T-helper 22 cell (primary cell): ENCODE measurements at regions not wholly inside any gene's neighbourhood (a gene's known extent, or its start where the extent isn't known, plus 50 kb on each side); places are given as distances from the start of the nearest gene placed in this dataset.

ENCODE experiments used
- DNase-seq: peaks from one replicate; pipeline ENCODE4 v3.0.0-alpha.2; 2020; ENCODE audit warnings: low read depth

DNA sequence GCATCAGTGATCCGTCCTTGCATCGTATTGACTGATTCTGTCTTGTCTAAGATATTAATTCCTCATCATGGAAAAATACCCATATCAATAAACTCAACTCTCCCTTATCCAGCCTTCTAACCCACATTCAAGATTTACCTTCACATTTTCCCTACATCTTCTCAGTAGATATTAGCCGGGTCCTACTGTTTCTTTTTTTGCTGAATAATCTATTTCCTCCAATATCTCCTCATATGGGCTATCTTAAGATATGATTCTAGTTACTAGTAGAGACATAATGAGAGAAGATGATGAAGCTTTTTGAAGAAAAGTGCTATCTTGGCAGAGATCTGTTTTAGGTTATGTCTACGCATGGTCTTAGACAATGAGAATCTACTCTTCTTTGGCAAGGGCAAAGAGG lies 785.8 kb downstream of the BRINP1 start:
- no peak for DNase-seq

DNA sequence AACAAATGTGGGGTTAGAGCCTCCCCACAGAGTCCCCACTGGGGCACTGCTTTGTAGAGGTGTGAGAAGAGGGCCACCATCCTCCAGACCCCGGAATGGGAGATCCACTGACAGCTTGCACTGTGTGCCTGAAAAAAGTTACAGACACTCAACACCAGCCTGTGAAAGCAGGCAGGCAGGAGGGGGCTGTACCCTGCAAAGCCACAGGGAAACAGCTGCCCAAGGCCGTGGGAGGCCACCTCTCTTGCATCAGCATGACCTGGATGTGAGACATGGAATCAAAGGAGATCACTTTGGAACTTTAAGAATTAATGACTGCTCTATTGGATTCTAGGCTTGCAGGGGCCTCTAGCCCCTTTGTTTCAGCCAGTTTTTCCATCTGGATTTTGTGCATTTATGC lies 782.3 kb downstream of the BRINP1 start:
- DNase-seq = no peak

DNA sequence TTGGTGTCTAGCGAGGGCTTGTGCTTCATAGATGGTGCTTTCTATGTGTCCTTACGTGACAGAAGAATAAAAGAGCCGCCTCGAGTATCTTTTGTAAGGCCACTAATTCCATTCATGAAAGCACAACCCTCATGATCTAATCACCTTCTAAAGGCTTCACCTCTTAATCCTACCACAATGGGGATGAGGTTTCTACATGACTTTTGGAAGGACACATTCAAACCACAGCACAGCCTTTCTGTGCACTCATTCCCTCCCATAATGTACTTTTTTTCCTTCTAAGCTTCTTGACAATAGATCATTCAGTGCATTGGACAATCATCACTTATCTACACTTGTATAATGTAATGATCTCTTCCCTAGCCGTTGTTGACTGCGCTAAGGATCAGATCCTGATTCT lies 774.8 kb downstream of the BRINP1 start:
- no peak for DNase-seq

DNA sequence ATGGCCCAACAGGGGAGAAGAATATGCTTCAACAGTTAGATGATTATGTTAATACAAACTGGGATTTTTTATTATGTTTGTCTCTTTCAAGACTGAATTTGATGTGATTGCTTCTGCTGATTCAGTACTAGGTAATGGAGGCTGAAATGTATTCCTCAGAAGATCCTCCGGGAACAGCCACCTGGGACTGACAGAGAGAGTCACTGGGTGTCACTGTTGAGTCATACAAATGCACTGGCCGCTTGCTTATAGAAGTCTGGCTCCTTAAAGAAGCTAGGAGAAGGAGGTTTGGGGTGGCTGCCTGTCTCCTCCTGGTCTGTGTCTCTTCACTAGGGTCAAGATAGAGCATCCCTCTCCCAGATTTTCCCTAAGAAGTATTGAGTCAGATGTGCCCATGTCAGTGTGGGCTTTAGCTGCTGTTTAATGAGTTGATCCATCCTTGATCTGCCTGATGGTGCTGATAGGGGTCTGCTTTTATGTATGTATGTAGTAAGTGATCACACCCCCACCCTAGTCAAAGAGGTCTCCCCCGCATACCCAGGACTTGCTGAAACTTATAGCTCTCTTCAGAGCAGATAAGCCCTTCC lies 773.4 kb downstream of the BRINP1 start:
- DNase-seq = no peak

- no peak for DNase-seq
These were observed 772.7 kb downstream of the BRINP1 start for GRCh38 chr9:118596374-118597015.

- DNase-seq = no peak
These were observed 762.6 kb downstream of the BRINP1 start for GRCh38 chr9:118606668-118607067.

DNA sequence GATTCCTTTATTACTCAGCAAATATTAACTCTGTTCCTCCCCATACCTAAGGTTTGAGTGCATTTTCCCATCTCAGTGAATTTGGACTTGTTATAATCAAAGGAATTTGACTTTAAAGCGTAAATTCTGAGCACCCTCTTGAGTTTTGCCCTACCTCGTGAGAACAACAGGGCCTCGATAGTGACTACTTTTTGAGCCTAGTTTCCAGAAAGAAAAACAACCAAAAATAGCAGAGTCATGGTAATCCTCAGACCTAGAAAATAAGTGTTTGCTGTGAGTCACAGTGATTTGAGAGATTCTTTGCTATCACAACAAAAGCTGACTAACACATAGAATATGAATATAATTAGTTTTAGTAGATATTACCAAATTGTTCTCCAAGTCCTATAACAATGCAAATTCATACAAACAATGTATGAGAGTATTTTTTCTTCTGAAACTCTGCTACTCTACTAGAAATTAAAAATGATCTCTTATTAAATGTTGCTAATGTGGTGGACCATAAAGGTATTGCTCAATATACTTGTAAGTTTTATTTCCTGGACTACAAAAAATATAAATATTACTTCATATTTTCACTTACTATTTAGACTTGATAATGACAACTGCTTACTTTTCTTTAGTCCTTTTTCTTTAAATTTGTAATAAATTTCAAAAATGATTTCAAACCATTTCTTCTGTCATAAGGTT lies 759.7 kb downstream of the BRINP1 start:
- DNase-seq = no peak

DNA sequence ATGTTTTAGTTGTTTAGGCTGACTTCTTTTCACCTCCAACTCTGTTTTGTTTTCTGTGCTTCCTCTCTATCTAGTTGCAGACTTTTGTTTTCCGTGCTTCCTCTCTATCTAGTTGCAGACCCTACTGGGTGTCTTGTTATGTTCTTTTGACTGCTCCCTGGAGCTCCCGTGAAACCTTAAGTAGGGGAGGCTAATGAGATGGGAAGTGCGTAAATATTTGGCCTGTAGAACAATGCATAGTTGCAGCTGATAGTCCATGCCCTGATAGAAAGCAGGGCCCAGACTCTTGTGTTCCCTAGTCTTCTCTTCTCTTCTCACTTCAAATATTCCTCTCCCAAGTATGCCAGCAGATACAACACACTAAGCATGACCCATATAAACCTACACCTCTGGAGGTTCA lies 757.0 kb downstream of the BRINP1 start:
- no peak for DNase-seq

- no peak for DNase-seq
These were observed 755.2 kb downstream of the BRINP1 start for GRCh38 chr9:118613996-118614395.

- DNase-seq = no peak
These were observed 751.2 kb downstream of the BRINP1 start for GRCh38 chr9:118618084-118618483.

DNA sequence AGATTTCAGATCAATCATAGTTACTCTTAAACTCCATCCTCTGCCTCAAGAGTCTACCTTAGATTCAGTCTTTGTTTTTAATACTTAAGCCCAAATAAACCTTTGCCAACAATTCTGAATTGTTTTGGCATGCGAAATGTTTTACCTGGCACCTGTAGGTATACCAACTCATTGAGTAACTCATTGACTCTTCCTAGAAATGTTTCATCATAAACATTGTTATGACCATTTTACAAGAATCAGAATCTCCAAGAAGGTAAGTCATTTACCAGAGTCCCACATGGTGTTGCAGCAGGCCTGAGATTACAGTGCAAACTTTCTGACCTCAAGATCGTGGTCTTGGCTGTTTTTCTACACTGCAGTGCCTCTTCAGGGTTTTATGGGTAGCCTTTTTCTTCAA lies 750.4 kb downstream of the BRINP1 start:
- DNase-seq = no peak

DNA sequence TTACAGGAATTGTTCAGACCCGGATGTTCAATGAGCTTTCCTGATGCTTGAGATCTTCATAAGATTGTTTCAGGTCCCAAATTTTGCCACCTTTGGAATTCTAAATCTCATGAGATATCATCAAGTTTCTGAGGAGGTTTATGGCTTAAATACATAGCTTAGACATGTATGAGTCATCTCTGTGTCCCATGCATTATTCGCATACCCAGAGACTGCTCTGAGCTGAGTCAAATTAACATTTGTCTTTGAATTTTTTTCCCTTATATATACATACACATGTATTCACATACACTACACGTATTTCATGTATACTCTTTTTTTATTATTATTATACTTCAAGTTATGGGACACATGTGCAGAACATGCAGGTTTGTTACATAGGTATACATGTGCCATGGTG lies 744.6 kb downstream of the BRINP1 start:
- DNase-seq = no peak

DNA sequence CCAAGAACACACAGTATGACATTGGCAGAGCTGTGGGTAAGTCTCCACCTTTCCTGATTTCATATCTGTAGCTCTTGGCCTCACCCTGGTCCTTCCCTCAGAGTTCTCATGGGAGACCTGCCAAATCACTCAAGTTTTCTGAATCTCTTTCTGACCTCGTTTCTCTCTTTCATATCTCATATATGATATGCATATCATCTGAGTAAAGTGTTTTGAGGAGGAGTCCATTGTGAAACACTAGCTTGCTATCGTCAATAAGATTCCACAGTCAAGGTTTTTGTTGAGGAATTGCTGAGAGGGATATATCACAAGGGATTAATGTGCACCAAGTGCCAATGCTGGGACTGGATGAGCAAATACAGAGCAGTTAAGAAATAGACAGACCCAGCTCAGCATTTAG lies 739.2 kb downstream of the BRINP1 start:
- DNase-seq = no peak

DNA sequence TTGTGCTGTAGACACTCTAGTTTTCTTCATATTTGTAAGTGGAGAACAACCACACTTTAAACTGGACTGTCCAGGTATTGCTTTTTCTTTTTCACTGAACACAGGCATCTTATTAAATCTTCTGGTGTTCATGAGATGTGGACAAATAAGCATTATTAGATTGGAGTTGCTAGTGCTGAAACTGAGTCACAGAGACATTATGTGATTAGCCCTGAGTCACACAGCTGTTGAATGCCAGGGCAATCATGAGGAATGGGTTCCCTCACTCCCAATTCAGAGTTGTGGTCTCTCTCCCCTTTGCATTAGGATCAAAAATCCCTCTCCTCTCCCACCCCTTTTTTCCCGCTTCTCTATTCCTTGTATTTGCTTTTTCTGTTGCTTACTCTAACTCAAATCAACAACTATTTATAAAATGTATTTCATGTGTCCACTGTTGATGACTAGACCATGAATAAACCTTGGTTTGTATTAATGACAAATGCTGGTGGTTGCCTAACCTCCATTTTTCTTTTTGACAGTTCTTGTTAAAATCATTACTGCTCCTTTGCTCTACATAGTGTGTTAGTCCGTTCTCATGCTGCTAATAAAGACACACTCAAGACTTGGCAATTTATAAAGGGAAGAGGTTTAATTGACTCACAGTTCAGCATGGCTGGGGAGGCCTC lies 738.2 kb downstream of the BRINP1 start:
- no peak for DNase-seq

- no peak for DNase-seq
These were observed 737.3 kb downstream of the BRINP1 start for GRCh38 chr9:118631956-118632355.

DNA sequence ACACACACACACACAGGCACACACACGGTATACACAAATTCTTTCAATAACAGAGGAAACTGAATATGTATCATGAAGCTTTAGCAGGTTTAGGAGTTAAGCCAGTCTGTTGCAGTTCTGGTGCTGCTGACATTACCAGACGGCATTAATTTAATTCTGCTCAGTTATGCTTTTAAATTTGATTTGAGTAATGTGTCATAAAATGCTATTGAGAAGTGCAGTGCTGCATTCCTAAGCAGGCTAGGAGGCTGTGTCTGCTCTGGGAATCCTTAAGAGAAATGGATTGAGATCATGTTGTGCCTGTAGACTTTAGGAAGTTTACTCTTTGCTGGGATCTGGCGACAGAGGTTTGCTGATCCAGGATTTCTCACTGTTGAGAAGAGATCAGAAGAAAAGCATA lies 733.8 kb downstream of the BRINP1 start:
- no peak for DNase-seq

DNA sequence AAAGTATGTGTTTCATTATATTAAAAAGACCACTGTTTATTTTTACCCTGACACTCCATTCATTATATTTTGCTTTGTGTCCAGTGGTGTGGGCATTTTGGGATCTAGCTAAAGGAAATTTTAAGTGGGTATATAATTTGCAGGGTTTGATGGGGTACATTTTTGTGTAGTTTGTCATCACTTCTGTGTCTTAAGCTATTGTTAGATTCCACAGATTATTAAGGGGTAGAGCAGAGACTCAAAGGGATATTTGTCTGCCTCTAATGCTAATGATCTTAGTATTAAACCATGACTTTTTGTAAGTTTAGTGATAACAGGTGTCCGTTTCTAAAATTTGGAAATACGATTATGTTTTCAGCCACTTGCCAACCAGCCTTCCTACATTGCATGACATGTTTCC lies 731.6 kb downstream of the BRINP1 start:
- no peak for DNase-seq

DNA sequence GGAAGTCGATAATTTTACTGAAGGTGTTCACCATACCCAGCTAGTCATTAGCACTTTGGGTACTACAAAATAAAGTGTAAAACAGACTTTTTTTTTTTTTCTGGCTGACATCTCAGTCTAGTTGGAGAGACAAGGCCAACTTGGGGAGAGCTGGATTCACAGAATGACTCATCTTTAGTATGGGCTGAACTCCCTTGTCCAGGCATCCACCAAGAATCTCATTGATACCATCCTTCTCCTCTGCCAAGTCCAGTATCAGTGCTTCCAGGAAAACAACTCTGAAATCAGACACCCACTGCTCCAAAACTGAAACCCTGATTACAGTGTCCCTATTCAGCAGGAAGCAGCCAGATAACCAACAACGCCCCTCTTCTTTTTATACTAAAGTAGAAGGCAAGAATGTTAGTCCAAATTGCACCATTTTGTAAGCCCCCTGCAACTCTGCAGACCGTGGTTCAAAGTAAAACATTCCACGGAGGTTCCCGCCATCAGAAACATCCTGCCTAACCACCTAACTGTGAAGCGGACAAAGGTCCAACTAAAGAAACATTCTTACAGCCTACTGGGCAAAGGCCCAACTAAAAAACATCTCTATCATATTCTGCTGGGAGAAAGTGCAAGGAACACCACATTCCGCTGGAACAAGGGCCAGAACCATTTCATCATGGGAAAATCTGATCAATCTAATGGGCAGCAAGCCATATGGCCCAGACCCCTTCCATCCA lies 728.2 kb downstream of the BRINP1 start:
- no peak for DNase-seq

GRCh38 chr9:118643118-118643517 lies 726.1 kb downstream of the BRINP1 start:
- DNase-seq = no peak

DNA sequence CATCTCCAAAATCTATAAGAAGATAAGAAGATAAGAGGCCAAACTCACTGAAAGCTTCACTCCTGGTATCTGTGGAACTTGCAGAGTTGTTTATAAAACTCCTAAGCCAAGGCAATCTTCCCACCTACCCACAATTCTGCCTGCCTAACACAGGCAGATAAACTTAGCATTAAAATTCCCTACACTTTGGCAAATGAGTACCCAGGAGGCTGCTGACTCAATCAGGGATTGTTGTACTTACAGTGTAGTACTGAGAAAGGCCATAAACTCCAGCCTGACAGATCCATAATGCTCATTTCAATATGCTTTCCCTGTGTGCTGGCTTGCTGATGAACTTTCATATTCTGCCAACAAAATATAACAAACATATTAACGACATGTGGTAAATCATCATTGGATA lies 725.2 kb downstream of the BRINP1 start:
- no peak for DNase-seq

GRCh38 chr9:118647331-118647730 lies 721.9 kb downstream of the BRINP1 start:
- no peak for DNase-seq

DNA sequence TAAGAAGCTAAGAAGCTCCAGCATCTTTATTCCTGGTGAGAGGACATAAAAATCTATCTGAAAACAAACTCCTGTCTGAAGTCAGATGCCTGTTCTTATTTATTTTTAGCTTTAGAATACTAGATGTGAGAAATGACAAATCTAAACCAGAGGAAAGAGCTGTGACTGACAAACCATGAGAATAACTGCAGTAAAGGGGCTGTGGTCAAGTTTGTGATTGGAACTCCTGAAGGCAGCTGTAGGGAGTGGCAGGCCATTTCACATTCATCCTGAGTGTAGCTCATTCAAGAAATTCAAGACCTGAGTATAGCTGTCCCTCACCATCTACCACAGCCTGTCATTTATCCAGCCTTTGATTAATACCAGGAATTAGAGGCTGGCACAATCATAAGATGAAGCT lies 718.8 kb downstream of the BRINP1 start:
- no peak for DNase-seq

DNA sequence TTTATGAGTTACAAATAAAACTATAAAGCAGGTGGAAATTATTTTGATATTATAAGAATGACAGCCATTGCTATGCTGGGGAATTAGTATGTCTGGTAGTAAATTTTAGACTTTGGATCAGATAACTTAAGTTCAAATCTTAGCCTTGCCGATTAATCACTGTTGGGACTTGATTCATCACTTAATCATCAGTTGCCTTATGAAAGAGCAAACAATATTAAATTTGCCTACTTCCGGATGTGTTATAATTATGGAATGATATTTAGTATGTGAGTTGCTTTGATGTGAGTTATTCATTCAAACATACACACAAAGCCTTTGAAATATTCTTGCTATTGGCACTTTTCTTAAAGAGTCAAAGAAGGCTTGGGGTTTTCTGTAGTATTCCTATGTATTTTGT lies 717.7 kb downstream of the BRINP1 start:
- no peak for DNase-seq
